H1 (cell line): ENCODE measurements at regions not wholly inside any gene's neighbourhood (a gene's known extent, or its start where the extent isn't known, plus 50 kb on each side); places are given as distances from the start of the nearest gene placed in this dataset.

ENCODE experiments used
- CTCF ChIA-PET: fragments of 300-600 bp; sonication (Branson Sonifier 250); formaldehyde crosslinking; loops from one replicate; lab custom pipeline; 2021; ENCODE audit not compliant: partially characterized antibody; lab: Charles Lee
- POLR2A ChIA-PET: fragments of 300-600 bp; sonication (Branson Sonifier 250); formaldehyde crosslinking; loops from one replicate; lab custom pipeline; 2021; ENCODE audit warnings: inconsistent platforms; ENCODE audit not compliant: partially characterized antibody; lab: Charles Lee
- DNase-seq, 2 experiments: peaks; one replicate each; pipeline versions ENCODE4 v3.0.0 to v3.0.0-alpha.2; 2010 to 2022; ENCODE audit warnings: low spot score in 2 of 2, low read depth in 1 of 2, mixed read lengths in 1 of 2
- FAIRE-seq: peaks from 2 replicates; lab custom pipeline; 2011; peaks lifted over from hg19 to GRCh38; lab: Jason Lieb, UNC
- H2AFZ ChIP-seq: 2 replicates; pipeline ENCODE4 v1.8.1; 2012; ENCODE audit warnings: low read length, inconsistent platforms
- H2AK5ac ChIP-seq: 2 replicates; pipeline ENCODE4 v1.6.1; 2013; ENCODE audit warnings: low read depth, low read length
- H2BK120ac ChIP-seq: replicated peaks from 2 replicates; pipeline ENCODE3; 2013; ENCODE audit warnings: low read depth, low read length, inconsistent platforms
- H2BK12ac ChIP-seq: 2 replicates; pipeline ENCODE4 v1.6.1; 2013; ENCODE audit warnings: low read depth, low read length
- H2BK15ac ChIP-seq: 2 replicates; pipeline ENCODE4 v1.6.1; 2013; ENCODE audit warnings: low read length
- H2BK20ac ChIP-seq: 2 replicates; pipeline ENCODE4 v1.6.1; 2013; ENCODE audit warnings: low read length
- H2BK5ac ChIP-seq: 2 replicates; pipeline ENCODE4 v1.6.1; 2013; ENCODE audit warnings: low read depth, low read length
- H3K14ac ChIP-seq: 2 replicates; pipeline ENCODE4 v1.6.1; 2013; ENCODE audit warnings: inconsistent platforms; ENCODE audit not compliant: insufficient read length
- H3K18ac ChIP-seq: 2 replicates; pipeline ENCODE4 v1.6.1; 2013; ENCODE audit warnings: low read length; ENCODE audit errors: extremely low read depth
- H3K23ac ChIP-seq: 2 replicates; pipeline ENCODE4 v1.6.1; 2013; ENCODE audit warnings: inconsistent platforms; ENCODE audit not compliant: insufficient read length
- H3K23me2 ChIP-seq: 2 replicates; pipeline ENCODE4 v1.6.1; 2013; ENCODE audit warnings: low read depth, low read length
- H3K27ac ChIP-seq: 2 replicates; pipeline ENCODE4 v1.6.1; 2011; ENCODE audit warnings: low read depth, low read length, inconsistent platforms
- H3K27me3 ChIP-seq, 4 experiments: replicated peaks in 1 of 4; 1 replicate in 1 of 4; 2 replicates in 3 of 4; pipeline versions ENCODE4 v1.6.1 to v1.8.1; 2011 to 2013; ENCODE audit warnings: low read length in 3 of 4, mild to moderate bottlenecking in 3 of 4, inconsistent platforms in 2 of 4, mixed read lengths in 2 of 4, moderate library complexity in 1 of 4; ENCODE audit not compliant: control insufficient read depth in 3 of 4, insufficient read depth in 3 of 4; ENCODE audit errors: extremely low read depth in 1 of 4
- H3K36me3 ChIP-seq, 4 experiments: 2 replicates each; pipeline versions ENCODE4 v1.6.1 to v1.8.1; 2011 to 2013; ENCODE audit warnings: mild to moderate bottlenecking in 4 of 4, low read length in 3 of 4, moderate library complexity in 2 of 4, control low read depth in 1 of 4, inconsistent platforms in 1 of 4; ENCODE audit not compliant: insufficient read depth in 4 of 4, control insufficient read depth in 2 of 4
- H3K4ac ChIP-seq: replicated peaks from 2 replicates; pipeline ENCODE3; 2013; ENCODE audit warnings: low read length, low read depth, mixed read lengths, inconsistent platforms; ENCODE audit not compliant: insufficient read length
- H3K4me1 ChIP-seq, 4 experiments: replicated peaks in 1 of 4; 1 replicate in 1 of 4; 2 replicates in 3 of 4; pipeline versions ENCODE4 v1.6.1 to v1.8.1; 2011 to 2013; ENCODE audit warnings: low read length in 3 of 4, inconsistent platforms in 2 of 4, mixed read lengths in 1 of 4; ENCODE audit not compliant: insufficient read depth in 4 of 4, control insufficient read depth in 3 of 4
- H3K4me2 ChIP-seq, 2 experiments: 2 replicates each; pipeline versions ENCODE4 v1.6.1 to v1.8.1; 2011 to 2013; ENCODE audit warnings: low read depth in 2 of 2, low read length in 2 of 2, control low read depth in 1 of 2, inconsistent platforms in 1 of 2, mild to moderate bottlenecking in 1 of 2; ENCODE audit not compliant: insufficient read depth in 1 of 2
- H3K4me3 ChIP-seq, 4 experiments: fragments of 200-600, 300-600 bp in 1 of 4; sonication (generic), shearing (Covaris generic), sonication (Bioruptor Twin) in 1 of 4; 2 replicates each; pipeline versions ENCODE4 v1.5.1 to v1.8.1; 2011 to 2016; ENCODE audit warnings: low read length in 4 of 4, low read depth in 3 of 4, control low read depth in 2 of 4, inconsistent platforms in 2 of 4, mild to moderate bottlenecking in 2 of 4, mixed read lengths in 1 of 4, moderate library complexity in 1 of 4; ENCODE audit not compliant: insufficient read depth in 2 of 4; ENCODE audit errors: extremely low read depth in 1 of 4
- H3K56ac ChIP-seq: replicated peaks from 2 replicates; pipeline ENCODE3; 2013; ENCODE audit warnings: low read depth, mild to moderate bottlenecking, mixed read lengths, low read length, inconsistent platforms; ENCODE audit not compliant: insufficient read length
- H3K79me1 ChIP-seq: 2 replicates; pipeline ENCODE4 v1.6.1; 2013; ENCODE audit warnings: low read depth, low read length, control low read depth
- H3K79me2 ChIP-seq, 2 experiments: 2 replicates each; pipeline versions ENCODE4 v1.6.1 to v1.8.1; 2012 to 2013; ENCODE audit warnings: low read length in 2 of 2, mild to moderate bottlenecking in 2 of 2, inconsistent platforms in 1 of 2; ENCODE audit not compliant: insufficient read depth in 2 of 2, control insufficient read depth in 1 of 2
- H3K9ac ChIP-seq, 4 experiments: replicated peaks in 1 of 4; 1 replicate in 1 of 4; 2 replicates in 3 of 4; pipeline versions ENCODE4 v1.6.1 to v1.8.1; 2011 to 2013; ENCODE audit warnings: low read depth in 3 of 4, low read length in 3 of 4, control low read depth in 2 of 4, mild to moderate bottlenecking in 2 of 4, moderate library complexity in 2 of 4, inconsistent platforms in 1 of 4; ENCODE audit errors: extremely low read depth in 1 of 4
- H3K9me3 ChIP-seq, 2 experiments: 2 replicates each; pipeline versions ENCODE4 v1.6.1 to v1.8.1; 2012 to 2013; ENCODE audit warnings: mild to moderate bottlenecking in 2 of 2, moderate library complexity in 2 of 2, control low read depth in 1 of 2, inconsistent platforms in 1 of 2, low read depth in 1 of 2, low read length in 1 of 2, mixed read lengths in 1 of 2; ENCODE audit not compliant: insufficient read depth in 2 of 2
- H4K20me1 ChIP-seq, 2 experiments: replicated peaks in 1 of 2; 2 replicates each; pipeline versions ENCODE3 to v1.8.1; 2011 to 2013; ENCODE audit warnings: inconsistent platforms in 2 of 2, low read length in 2 of 2, mild to moderate bottlenecking in 1 of 2; ENCODE audit not compliant: insufficient read depth in 2 of 2, control insufficient read depth in 1 of 2
- H4K5ac ChIP-seq: 2 replicates; pipeline ENCODE4 v1.6.1; 2013; ENCODE audit warnings: low read length, low read depth, mixed read lengths, inconsistent platforms; ENCODE audit not compliant: insufficient read length
- H4K8ac ChIP-seq: 2 replicates; pipeline ENCODE4 v1.8.0; 2013; ENCODE audit warnings: mild to moderate bottlenecking, moderate library complexity, low read length, inconsistent platforms; ENCODE audit not compliant: insufficient read depth; ENCODE audit errors: extremely low read depth
- H4K91ac ChIP-seq: replicated peaks from 2 replicates; pipeline ENCODE3; 2013; ENCODE audit warnings: low read length, mixed read lengths, inconsistent platforms; ENCODE audit not compliant: insufficient read length
- BACH1 ChIP-seq: IDR thresholded peaks from 2 replicates; pipeline ENCODE4 v1.6.1; 2012; ENCODE audit warnings: low read length, improper control_type of control experiment
- CBX8 ChIP-seq: fragments of 300-800, 300-1000 bp; sonication (generic); IDR thresholded peaks from 2 replicates; pipeline ENCODE4 v1.7.1; 2016; ENCODE audit warnings: low read depth, low read length, borderline replicate concordance
- EZH2 ChIP-seq: fragments of 200-600 bp; sonication (generic); IDR thresholded peaks from 2 replicates; pipeline ENCODE4 v1.7.1; 2012; ENCODE audit warnings: low read depth, mild to moderate bottlenecking, moderate library complexity, low read length, inconsistent platforms; ENCODE audit not compliant: severe bottlenecking
- POLR2A ChIP-seq, 2 experiments: IDR thresholded peaks; 1 replicate in 1 of 2; 2 replicates in 1 of 2; pipeline ENCODE4 v1.6.1; 2011; ENCODE audit warnings: low read depth in 2 of 2, low read length in 2 of 2, mild to moderate bottlenecking in 2 of 2; ENCODE audit errors: control extremely low read depth in 1 of 2
- USF2 ChIP-seq: IDR thresholded peaks from 2 replicates; pipeline ENCODE4 v1.6.1; 2011; ENCODE audit warnings: low read length, improper control_type of control experiment
- WGBS, 2 experiments: shearing (Covaris generic) in 1 of 2; methylation state at CpG; one replicate each; pipeline versions ENCODE4 v1.1.6 to v1.1.7; 2013 to 2015; ENCODE audit warnings: low lambda C conversion rate in 2 of 2, mixed read lengths in 2 of 2, inconsistent platforms in 1 of 2, low coverage in 1 of 2, missing lambda C conversion rate in 1 of 2; ENCODE audit not compliant: insufficient replicate concordance in 2 of 2, insufficient coverage in 1 of 2, insufficient read length in 1 of 2; ENCODE audit errors: extremely low coverage in 1 of 2, missing lambda C conversion rate in 1 of 2; 5-methylcytosine and 5-hydroxymethylcytosine counted together

GRCh38 chr6:155791186-155791585, 335.5 kb upstream of the NOX3 start:
- no peaks in the 10 kb centered on the region; the same call in 1 of the 2 replicates for H3K23me2 ChIP-seq
- H3K79me2 ChIP-seq, result no peaks in the 10 kb centered on the region
- H3K14ac ChIP-seq, result no peak overlapping the region
- H3K4me2 ChIP-seq, result no peak overlapping the region
- H4K8ac ChIP-seq, result no peak overlapping the region
- no peaks in the 10 kb centered on the region for H3K79me1 ChIP-seq
- H3K4ac ChIP-seq, result no peak overlapping the region
- CTCF ChIA-PET, result interaction anchor here (0.7 kb wide), 1 partner anchor 464 kb away, joined by 3 read pairs; no protein-coding TSS in a partner anchor
- POLR2A ChIA-PET, result no interaction called here
- no peak for FAIRE-seq
- H3K4me3 ChIP-seq, result no peak overlapping the region
- no peaks in the 10 kb centered on the region; a peak in 1 of 8 replicates for H3K36me3 ChIP-seq
- H3K27me3 ChIP-seq, result no peaks in the 10 kb centered on the region
- peaks cover 9 to 15% of the 10 kb centered on the region in 2 experiments for H3K9me3 ChIP-seq
- no peak overlapping the region for H2AFZ ChIP-seq
- no peak overlapping the region for H2AK5ac ChIP-seq
- no peak overlapping the region for H2BK120ac ChIP-seq
- 97% methylated on average over 7 of the region's 7 CpGs; no CpG with 5 or more reads in 1 of the 2 experiments for WGBS, 2 experiments
- no peak overlapping the region for H4K91ac ChIP-seq
- H2BK20ac ChIP-seq, result 0 out of 2 replicates have a peak overlapping the region, but pooled peaks have one; percentile 10
- no peak for DNase-seq
- no peak overlapping the region for H2BK15ac ChIP-seq
- H4K20me1 ChIP-seq, result no peaks in the 10 kb centered on the region
- H2BK5ac ChIP-seq, result no peak overlapping the region
- no peak overlapping the region; the same call in 1 of the 2 replicates for H2BK12ac ChIP-seq
- H3K23ac ChIP-seq, result no peak overlapping the region
- H4K5ac ChIP-seq, result no peak overlapping the region
- H3K56ac ChIP-seq, result no peak overlapping the region
- no peak overlapping the region for H3K18ac ChIP-seq
- TF ChIP-seq CBX8 (no peak), POLR2A (IDR thresholded peaks at IDR 0.05; ENCODE audit: control extremely low read depth in 1 of 2, low read depth in 2 of 2, low read length in 2 of 2) (no peak), BACH1 (no peak), EZH2 (no peak), USF2 (no peak)
- H3K9ac ChIP-seq, result no peak overlapping the region
- no peak overlapping the region for H3K27ac ChIP-seq
- peaks cover 0 to 5% (median 0%) of the 10 kb centered on the region in 4 experiments; a peak in 2 of 7 replicates for H3K4me1 ChIP-seq
